ENCODE measurements at regions not wholly inside any gene's neighbourhood (a gene's known extent, or its start where the extent isn't known, plus 50 kb on each side); places are given as distances from the start of the nearest gene placed in this dataset.
"Not testable (repeated sequence)": the region's sequence is repeated elsewhere in the genome, so short reads cannot be mapped to it uniquely, and the experiment has no call there.

DNA sequence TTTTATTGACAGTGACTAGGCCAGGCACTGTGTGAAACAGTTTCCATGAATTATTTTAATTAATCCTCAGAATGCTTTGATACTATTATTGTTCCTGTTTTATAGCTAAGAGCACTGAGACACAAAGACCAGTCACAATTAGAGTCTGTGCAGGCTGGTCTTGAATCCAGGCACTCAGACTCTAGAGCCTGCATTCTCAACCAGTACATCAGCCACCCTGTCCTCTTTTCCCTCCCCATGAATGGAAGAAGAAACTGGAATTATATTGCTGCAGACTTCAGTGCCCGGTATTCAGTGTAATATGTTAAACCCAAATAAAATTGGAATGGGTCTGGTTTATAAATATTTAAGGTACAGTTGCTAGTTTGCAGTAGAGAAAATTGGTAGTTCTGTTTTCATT lies 303.0 kb upstream of the RGS6 start:
- ATAC-seq (ENCODE audit: insufficient number of reproducible peaks, low FRiP score, low read depth) (no peak), DNase-seq (ENCODE audit: low spot score) (no peak)
- Histone ChIP-seq H3K27me3 (replicated peaks; ENCODE audit: insufficient read depth) (no peaks in the 10 kb centered on the region), H3K4me1 (ENCODE audit: control insufficient read depth in 1 of 2, low read depth in 2 of 2) (peaks cover 0 to 4% of the 10 kb centered on the region in 2 donors), H3K27ac (no peak overlapping the region), H3K9me3 (no peaks in the 10 kb centered on the region), H3K36me3 (peaks cover under 1% of the 10 kb centered on the region), H3K4me3 (no peak overlapping the region)
- TF ChIP-seq, protein P1, sequence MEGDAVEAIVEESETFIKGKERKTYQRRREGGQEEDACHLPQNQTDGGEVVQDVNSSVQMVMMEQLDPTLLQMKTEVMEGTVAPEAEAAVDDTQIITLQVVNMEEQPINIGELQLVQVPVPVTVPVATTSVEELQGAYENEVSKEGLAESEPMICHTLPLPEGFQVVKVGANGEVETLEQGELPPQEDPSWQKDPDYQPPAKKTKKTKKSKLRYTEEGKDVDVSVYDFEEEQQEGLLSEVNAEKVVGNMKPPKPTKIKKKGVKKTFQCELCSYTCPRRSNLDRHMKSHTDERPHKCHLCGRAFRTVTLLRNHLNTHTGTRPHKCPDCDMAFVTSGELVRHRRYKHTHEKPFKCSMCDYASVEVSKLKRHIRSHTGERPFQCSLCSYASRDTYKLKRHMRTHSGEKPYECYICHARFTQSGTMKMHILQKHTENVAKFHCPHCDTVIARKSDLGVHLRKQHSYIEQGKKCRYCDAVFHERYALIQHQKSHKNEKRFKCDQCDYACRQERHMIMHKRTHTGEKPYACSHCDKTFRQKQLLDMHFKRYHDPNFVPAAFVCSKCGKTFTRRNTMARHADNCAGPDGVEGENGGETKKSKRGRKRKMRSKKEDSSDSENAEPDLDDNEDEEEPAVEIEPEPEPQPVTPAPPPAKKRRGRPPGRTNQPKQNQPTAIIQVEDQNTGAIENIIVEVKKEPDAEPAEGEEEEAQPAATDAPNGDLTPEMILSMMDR (IDR thresholded peaks at IDR 0.05) = no peak

DNA sequence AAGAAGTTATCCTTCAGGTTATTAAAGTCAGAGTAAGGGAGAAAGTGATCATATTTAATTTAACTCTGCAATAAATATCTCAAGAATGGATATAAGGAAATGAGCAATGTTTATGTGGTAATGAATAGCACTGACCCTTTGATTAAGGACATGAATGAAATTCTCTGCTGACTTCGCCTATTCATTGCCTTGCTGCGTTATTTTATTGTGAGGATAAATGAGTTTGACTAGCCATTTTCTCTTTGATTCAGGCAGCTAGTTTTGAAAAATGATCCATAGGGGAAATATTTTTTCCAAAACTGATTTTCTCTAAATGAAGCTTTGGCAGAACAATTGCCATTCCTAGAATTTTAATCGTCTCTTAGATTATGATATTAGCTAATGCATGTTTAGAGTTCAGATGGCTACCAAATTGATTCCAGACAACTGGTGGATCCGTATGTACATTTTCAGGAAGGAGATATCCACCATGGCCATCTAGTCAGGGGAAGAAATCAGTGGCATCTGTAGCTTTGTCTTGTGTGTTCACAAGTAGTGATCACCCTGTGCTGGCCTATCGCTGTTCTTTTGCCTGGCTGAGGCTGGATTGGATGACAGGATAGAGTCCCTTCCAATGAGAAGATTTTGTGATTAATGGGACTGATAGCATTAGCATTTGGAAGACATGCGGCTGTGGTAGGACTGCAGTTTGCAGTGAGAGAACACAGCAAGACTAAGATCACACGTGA lies 302.3 kb upstream of the RGS6 start:
- ATAC-seq (ENCODE audit: insufficient number of reproducible peaks, low FRiP score, low read depth) = no peak
- no peaks in the 10 kb centered on the region for H3K27me3 ChIP-seq (replicated peaks; ENCODE audit: insufficient read depth)
- H3K36me3 ChIP-seq = no peaks in the 10 kb centered on the region
- no peak overlapping the region for H3K27ac ChIP-seq
- H3K4me1 ChIP-seq (ENCODE audit: control insufficient read depth in 1 of 2, low read depth in 2 of 2) = peaks cover 0 to 4% of the 10 kb centered on the region in 2 donors
- TF ChIP-seq, protein P1 (IDR thresholded peaks at IDR 0.05) = no peak
- no peaks in the 10 kb centered on the region for H3K9me3 ChIP-seq
- no peak overlapping the region for H3K4me3 ChIP-seq
- DNase-seq (ENCODE audit: low spot score) = no peak

DNA sequence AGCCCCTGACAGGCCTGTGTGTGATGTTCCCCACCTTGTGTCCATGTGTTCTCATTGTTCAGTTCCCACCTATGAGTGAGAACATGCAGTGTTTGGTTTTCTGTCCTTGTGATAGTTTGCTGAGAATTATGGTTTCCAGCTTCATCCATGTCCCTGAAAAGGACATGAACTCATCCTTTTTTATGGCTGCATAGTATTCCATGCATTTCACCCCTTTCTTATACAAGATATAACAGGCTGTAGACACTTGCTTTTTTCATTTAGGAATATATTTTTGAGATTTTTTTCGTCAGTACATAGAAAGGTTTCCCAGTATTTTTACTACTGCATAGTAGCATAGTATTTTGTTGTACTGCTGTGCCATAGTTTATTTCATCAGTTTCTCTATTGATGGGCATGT lies 301.2 kb upstream of the RGS6 start:
- H3K4me3 ChIP-seq; H3K27ac ChIP-seq; ATAC-seq (ENCODE audit: insufficient number of reproducible peaks, low FRiP score, low read depth); H3K9me3 ChIP-seq; H3K36me3 ChIP-seq; H3K4me1 ChIP-seq (ENCODE audit: control insufficient read depth in 1 of 2, low read depth in 2 of 2); H3K27me3 ChIP-seq (replicated peaks; ENCODE audit: insufficient read depth); DNase-seq (ENCODE audit: low spot score): not testable (repeated sequence)

DNA sequence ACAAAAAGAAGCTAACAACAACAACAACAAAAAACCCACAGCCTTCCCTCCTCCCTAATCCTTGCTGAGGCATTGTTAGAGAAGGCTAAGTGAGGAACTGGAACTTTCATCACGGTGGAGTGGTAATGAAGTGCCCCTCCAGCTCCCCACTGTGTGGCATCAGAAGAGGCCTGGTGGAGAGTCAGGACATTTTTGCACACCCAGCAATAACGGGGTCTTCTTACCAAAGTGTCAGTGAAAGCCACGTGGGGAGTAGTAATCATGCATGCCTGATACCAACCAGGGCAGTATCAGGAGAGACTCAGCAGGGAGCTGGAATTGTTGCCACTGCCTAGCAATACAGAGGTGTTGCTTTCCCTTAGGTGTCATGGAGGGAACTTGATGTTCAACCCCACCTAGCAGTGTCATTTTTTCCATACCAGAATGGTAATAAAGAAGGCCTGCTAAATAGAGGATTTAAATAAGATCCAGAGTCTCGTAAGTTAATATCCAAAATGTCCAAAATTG lies 299.7 kb upstream of the RGS6 start:
- Histone ChIP-seq H3K4me1 (ENCODE audit: control insufficient read depth in 1 of 2, low read depth in 2 of 2) (no peaks in the 10 kb centered on the region), H3K4me3 (no peak overlapping the region), H3K27ac (no peak overlapping the region), H3K27me3 (replicated peaks; ENCODE audit: insufficient read depth) (no peaks in the 10 kb centered on the region), H3K36me3 (no peaks in the 10 kb centered on the region), H3K9me3 (no peaks in the 10 kb centered on the region)
- ATAC-seq (ENCODE audit: insufficient number of reproducible peaks, low FRiP score, low read depth) = no peak
- DNase-seq (ENCODE audit: low spot score) = no peak
- TF ChIP-seq, protein P1 (IDR thresholded peaks at IDR 0.05) = no peak

DNA sequence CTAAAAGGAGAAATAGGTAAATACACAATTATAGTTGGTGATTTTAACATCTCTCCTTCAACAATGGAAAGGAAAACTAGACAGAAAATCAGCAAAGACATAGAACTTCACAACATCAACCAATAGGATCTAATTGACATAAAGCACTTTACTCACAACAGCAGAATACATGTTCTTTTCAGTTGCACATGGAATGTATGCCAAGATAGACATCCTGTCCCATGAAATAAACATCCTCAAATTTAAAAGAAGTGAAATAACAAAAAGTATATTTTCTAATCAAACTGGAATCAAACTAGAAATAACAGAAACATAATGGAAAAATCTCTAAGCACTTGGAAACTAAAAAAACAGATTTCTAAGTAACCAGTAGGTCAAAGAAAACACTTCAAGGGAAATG lies 296.2 kb upstream of the RGS6 start:
- TF ChIP-seq, protein P1 (IDR thresholded peaks at IDR 0.05) = no peak
- ATAC-seq (ENCODE audit: insufficient number of reproducible peaks, low FRiP score, low read depth) = no peak

More for the DNA sequence above, 296.2 kb upstream of the RGS6 start:
- H3K4me3 ChIP-seq = no peak overlapping the region
- H3K27me3 ChIP-seq (replicated peaks; ENCODE audit: insufficient read depth) = no peaks in the 10 kb centered on the region
- no peak overlapping the region for H3K27ac ChIP-seq
- DNase-seq (ENCODE audit: low spot score) = no peak
- H3K4me1 ChIP-seq (ENCODE audit: control insufficient read depth in 1 of 2, low read depth in 2 of 2) = no peaks in the 10 kb centered on the region
- H3K9me3 ChIP-seq = no peaks in the 10 kb centered on the region
- no peaks in the 10 kb centered on the region for H3K36me3 ChIP-seq
